Activated naive CD4-positive, alpha-beta T cell treated with anti-CD3 and anti-CD28 coated beads, Interleukin-2, amount 50 U/mL, for 24 hours (primary cell): ENCODE measurements at regions not wholly inside any gene's neighbourhood (a gene's known extent, or its start where the extent isn't known, plus 50 kb on each side); places are given as distances from the start of the nearest gene placed in this dataset.

Experiments used
- H3K27ac Mint-ChIP-seq: one replicate; pipeline ENCODE4 v1.8.0; 2021; ENCODE audit warnings: mild to moderate bottlenecking, mixed read lengths
- H3K27me3 Mint-ChIP-seq: one replicate; pipeline ENCODE4 v1.8.0; 2021; ENCODE audit warnings: mixed read lengths
- H3K36me3 Mint-ChIP-seq: one replicate; pipeline ENCODE4 v1.8.0; 2021; ENCODE audit warnings: mixed read lengths
- H3K4me1 Mint-ChIP-seq: one replicate; pipeline ENCODE4 v1.8.0; 2021; ENCODE audit warnings: mixed read lengths
- H3K4me3 Mint-ChIP-seq: one replicate; pipeline ENCODE4 v1.8.0; 2021; ENCODE audit warnings: mild to moderate bottlenecking, mixed read lengths
- H3K9me3 Mint-ChIP-seq: one replicate; pipeline ENCODE4 v1.8.0; 2021; ENCODE audit warnings: mixed read lengths

- Mint-ChIP-seq H3K4me3 (no peak overlapping the region), H3K36me3 (no peaks in the 10 kb centered on the region)
Measured at GRCh38 chr4:178781779-178782178, 1339.5 kb upstream of the AGA start.

GRCh38 chr4:178784491-178784890 lies 1342.3 kb upstream of the AGA start:
- H3K4me3 Mint-ChIP-seq: no peak overlapping the region
- no peaks in the 10 kb centered on the region for H3K36me3 Mint-ChIP-seq
- H3K27me3 Mint-ChIP-seq: no peaks in the 10 kb centered on the region
- H3K27ac Mint-ChIP-seq: no peak overlapping the region
- no peaks in the 10 kb centered on the region for H3K9me3 Mint-ChIP-seq
- no peaks in the 10 kb centered on the region for H3K4me1 Mint-ChIP-seq

More at GRCh38 chr4:178781779-178782178, 1339.5 kb upstream of the AGA start:
- H3K27me3 Mint-ChIP-seq: no peaks in the 10 kb centered on the region
- no peak overlapping the region for H3K27ac Mint-ChIP-seq
- H3K4me1 Mint-ChIP-seq: no peaks in the 10 kb centered on the region
- no peaks in the 10 kb centered on the region for H3K9me3 Mint-ChIP-seq

GRCh38 chr4:178789279-178789678 lies 1347.0 kb upstream of the AGA start:
- H3K9me3 Mint-ChIP-seq: peaks cover 5% of the 10 kb centered on the region
- H3K36me3 Mint-ChIP-seq: no peaks in the 10 kb centered on the region
- H3K4me1 Mint-ChIP-seq: no peaks in the 10 kb centered on the region
- H3K27ac Mint-ChIP-seq: no peak overlapping the region
- H3K4me3 Mint-ChIP-seq: no peak overlapping the region
- H3K27me3 Mint-ChIP-seq: no peaks in the 10 kb centered on the region

DNA sequence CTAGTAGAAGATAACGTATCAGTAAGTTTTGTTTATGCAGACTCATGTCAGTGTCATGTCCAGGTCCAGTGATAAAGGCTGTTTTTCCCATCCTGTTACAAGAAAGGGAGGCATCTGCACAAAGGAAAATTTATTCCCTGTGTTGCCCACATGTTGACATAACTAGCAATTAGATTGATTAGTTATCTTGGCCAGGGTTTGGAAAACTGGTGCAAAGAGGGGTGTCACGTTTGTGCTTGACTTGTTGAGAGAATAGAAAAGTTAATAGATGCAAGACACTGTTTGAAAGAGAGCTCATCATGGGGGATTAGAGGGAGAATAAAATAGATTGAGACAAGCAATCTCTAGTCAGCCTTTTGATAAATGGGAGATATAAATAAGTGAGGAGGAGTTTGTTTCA lies 1357.0 kb upstream of the AGA start:
- no peaks in the 10 kb centered on the region for H3K4me1 Mint-ChIP-seq
- H3K9me3 Mint-ChIP-seq: peaks cover 5% of the 10 kb centered on the region
- no peaks in the 10 kb centered on the region for H3K36me3 Mint-ChIP-seq
- H3K4me3 Mint-ChIP-seq: no peak overlapping the region
- H3K27me3 Mint-ChIP-seq: no peaks in the 10 kb centered on the region
- peak overlapping the region; percentile 15 for H3K27ac Mint-ChIP-seq

- no peaks in the 10 kb centered on the region for H3K27me3 Mint-ChIP-seq
- no peaks in the 10 kb centered on the region for H3K36me3 Mint-ChIP-seq
- H3K27ac Mint-ChIP-seq: no peak overlapping the region
- H3K4me3 Mint-ChIP-seq: no peak overlapping the region
- no peaks in the 10 kb centered on the region for H3K4me1 Mint-ChIP-seq
- H3K9me3 Mint-ChIP-seq: peaks cover 8% of the 10 kb centered on the region
Measured at GRCh38 chr4:178808106-178808505, 1365.9 kb upstream of the AGA start.

DNA sequence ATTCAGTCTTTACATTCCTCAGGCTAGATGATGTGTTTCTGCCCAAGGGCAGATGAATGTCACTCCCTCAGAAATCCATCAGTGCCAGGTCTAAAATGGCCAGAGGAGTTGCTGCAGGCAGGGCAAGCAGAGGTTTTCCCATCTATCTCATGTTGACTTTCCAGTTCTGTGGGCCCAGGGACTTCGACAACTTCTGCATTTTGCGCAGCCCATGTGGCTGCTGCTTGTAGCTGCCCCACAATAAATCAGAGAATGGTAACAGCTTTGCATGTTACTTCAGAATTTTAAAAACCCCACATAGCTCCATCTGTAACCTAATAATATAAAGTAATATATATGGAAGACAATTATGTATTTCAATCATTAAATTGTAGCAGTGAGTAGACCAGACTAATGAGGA lies 1367.7 kb upstream of the AGA start:
- H3K9me3 Mint-ChIP-seq: no peaks in the 10 kb centered on the region
- no peaks in the 10 kb centered on the region for H3K36me3 Mint-ChIP-seq
- no peaks in the 10 kb centered on the region for H3K27me3 Mint-ChIP-seq
- no peak overlapping the region for H3K4me3 Mint-ChIP-seq
- H3K27ac Mint-ChIP-seq: no peak overlapping the region
- H3K4me1 Mint-ChIP-seq: no peaks in the 10 kb centered on the region

- Mint-ChIP-seq H3K4me1 (no peaks in the 10 kb centered on the region), H3K36me3 (no peaks in the 10 kb centered on the region), H3K4me3 (no peak overlapping the region), H3K9me3 (no peaks in the 10 kb centered on the region), H3K27me3 (no peaks in the 10 kb centered on the region), H3K27ac (no peak overlapping the region)
Measured at GRCh38 chr4:178811356-178811755, 1369.1 kb upstream of the AGA start.

GRCh38 chr4:178812866-178813265 lies 1370.6 kb upstream of the AGA start:
- H3K4me3 Mint-ChIP-seq: no peak overlapping the region
- no peaks in the 10 kb centered on the region for H3K27me3 Mint-ChIP-seq
- no peak overlapping the region for H3K27ac Mint-ChIP-seq
- H3K4me1 Mint-ChIP-seq: no peaks in the 10 kb centered on the region
- H3K9me3 Mint-ChIP-seq: no peaks in the 10 kb centered on the region
- no peaks in the 10 kb centered on the region for H3K36me3 Mint-ChIP-seq

DNA sequence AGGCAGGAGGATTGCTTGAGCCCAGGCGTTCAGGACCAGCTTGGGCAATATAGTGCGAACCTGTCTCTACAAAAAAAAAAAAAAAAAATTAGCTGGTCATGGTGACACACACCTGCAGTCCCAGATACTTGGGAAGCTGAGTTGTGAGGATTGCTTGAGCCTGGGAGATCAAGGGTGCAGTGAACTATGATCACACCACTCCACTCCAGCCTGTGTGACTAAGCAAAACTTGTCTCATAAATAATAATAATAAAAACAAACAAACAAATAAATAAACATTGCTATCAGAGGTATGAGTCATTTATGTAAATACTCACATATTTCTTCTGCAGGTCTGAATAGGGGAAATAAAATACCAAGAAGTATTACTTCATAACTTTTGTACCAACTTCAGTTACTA lies 1372.7 kb upstream of the AGA start:
- H3K9me3 Mint-ChIP-seq: no peaks in the 10 kb centered on the region
- no peaks in the 10 kb centered on the region for H3K27me3 Mint-ChIP-seq
- H3K4me1 Mint-ChIP-seq: no peaks in the 10 kb centered on the region
- no peaks in the 10 kb centered on the region for H3K36me3 Mint-ChIP-seq
- no peak overlapping the region for H3K27ac Mint-ChIP-seq
- H3K4me3 Mint-ChIP-seq: no peak overlapping the region

DNA sequence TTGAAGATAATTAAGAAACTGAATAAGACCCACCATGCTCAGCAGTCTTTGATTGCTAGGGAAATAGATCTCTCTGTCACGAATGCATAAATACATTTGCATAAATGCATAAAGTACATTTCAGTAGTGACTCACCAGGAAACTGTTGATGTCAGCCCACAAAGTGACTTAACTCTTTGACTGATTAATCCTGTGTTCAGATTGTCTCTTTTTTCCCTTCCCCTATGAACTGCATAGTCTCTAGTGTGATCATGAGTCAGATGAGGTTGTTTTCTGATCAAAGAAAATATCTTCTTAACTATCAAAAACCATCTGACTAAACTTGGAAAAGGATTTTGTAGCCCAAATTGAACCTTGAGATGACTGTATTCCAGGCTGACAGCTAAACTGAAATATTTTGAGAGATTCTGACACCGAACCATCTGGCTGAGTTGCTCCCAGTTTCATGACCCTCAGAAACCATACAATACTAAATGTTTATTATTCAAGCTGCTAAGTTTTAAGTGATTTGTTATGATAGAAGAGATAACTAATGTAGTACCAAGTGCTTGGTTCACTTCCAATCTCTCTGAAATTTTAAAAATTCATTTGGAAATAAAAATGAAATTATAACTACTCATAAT lies 1381.5 kb upstream of the AGA start:
- Mint-ChIP-seq H3K4me3 (no peak overlapping the region), H3K27ac (no peak overlapping the region), H3K36me3 (no peaks in the 10 kb centered on the region), H3K4me1 (no peaks in the 10 kb centered on the region), H3K9me3 (peaks cover 13% of the 10 kb centered on the region), H3K27me3 (no peaks in the 10 kb centered on the region)

GRCh38 chr4:178836865-178837264 lies 1394.6 kb upstream of the AGA start:
- Mint-ChIP-seq H3K36me3 (no peaks in the 10 kb centered on the region), H3K27me3 (no peaks in the 10 kb centered on the region), H3K27ac (no peak overlapping the region), H3K9me3 (peaks cover 17% of the 10 kb centered on the region), H3K4me1 (no peaks in the 10 kb centered on the region), H3K4me3 (no peak overlapping the region)

GRCh38 chr4:178838776-178839175 lies 1396.5 kb upstream of the AGA start:
- no peaks in the 10 kb centered on the region for H3K4me1 Mint-ChIP-seq
- no peak overlapping the region for H3K4me3 Mint-ChIP-seq
- H3K27ac Mint-ChIP-seq: no peak overlapping the region
- H3K9me3 Mint-ChIP-seq: peaks cover 12% of the 10 kb centered on the region
- no peaks in the 10 kb centered on the region for H3K36me3 Mint-ChIP-seq
- H3K27me3 Mint-ChIP-seq: no peaks in the 10 kb centered on the region

GRCh38 chr4:178856139-178856800 lies 1414.0 kb upstream of the AGA start:
- no peaks in the 10 kb centered on the region for H3K36me3 Mint-ChIP-seq
- no peak overlapping the region for H3K27ac Mint-ChIP-seq
- no peak overlapping the region for H3K4me3 Mint-ChIP-seq
- no peaks in the 10 kb centered on the region for H3K4me1 Mint-ChIP-seq
- no peaks in the 10 kb centered on the region for H3K9me3 Mint-ChIP-seq
- no peaks in the 10 kb centered on the region for H3K27me3 Mint-ChIP-seq

GRCh38 chr4:178871476-178871875 lies 1429.2 kb upstream of the AGA start:
- no peaks in the 10 kb centered on the region for H3K9me3 Mint-ChIP-seq
- no peak overlapping the region for H3K27ac Mint-ChIP-seq
- no peaks in the 10 kb centered on the region for H3K4me1 Mint-ChIP-seq
- no peaks in the 10 kb centered on the region for H3K36me3 Mint-ChIP-seq
- H3K4me3 Mint-ChIP-seq: no peak overlapping the region
- H3K27me3 Mint-ChIP-seq: no peaks in the 10 kb centered on the region

DNA sequence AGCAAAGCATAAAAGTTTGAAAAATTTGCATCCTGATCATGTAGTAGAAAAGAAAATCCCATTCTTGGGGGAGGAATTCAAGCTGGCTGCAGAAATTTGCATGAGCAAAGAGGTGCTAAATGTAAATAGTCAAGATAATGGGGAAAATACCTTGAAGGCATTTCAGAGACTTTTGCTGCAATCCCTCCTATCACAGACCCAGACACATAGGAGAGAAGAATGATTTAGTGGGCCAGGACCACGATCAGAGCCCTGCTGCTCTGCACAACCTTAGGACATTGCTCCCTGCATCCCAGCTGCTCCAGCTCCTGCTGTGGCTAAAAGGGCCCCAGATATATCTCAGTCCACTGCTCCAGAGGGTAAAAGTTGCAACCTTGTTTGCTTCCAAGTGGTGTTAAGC lies 1439.7 kb upstream of the AGA start:
- Mint-ChIP-seq H3K27ac (no peak overlapping the region), H3K9me3 (peaks cover 8% of the 10 kb centered on the region), H3K4me3 (no peak overlapping the region), H3K36me3 (no peaks in the 10 kb centered on the region), H3K4me1 (no peaks in the 10 kb centered on the region), H3K27me3 (no peaks in the 10 kb centered on the region)

GRCh38 chr4:178894126-178894525 lies 1451.9 kb upstream of the AGA start:
- H3K4me1 Mint-ChIP-seq: no peaks in the 10 kb centered on the region
- H3K9me3 Mint-ChIP-seq: no peaks in the 10 kb centered on the region
- no peaks in the 10 kb centered on the region for H3K27me3 Mint-ChIP-seq
- no peak overlapping the region for H3K27ac Mint-ChIP-seq
- H3K36me3 Mint-ChIP-seq: no peaks in the 10 kb centered on the region
- H3K4me3 Mint-ChIP-seq: no peak overlapping the region

GRCh38 chr4:178899084-178899483 lies 1456.8 kb upstream of the AGA start:
- H3K27me3 Mint-ChIP-seq: no peaks in the 10 kb centered on the region
- no peak overlapping the region for H3K4me3 Mint-ChIP-seq
- no peak overlapping the region for H3K27ac Mint-ChIP-seq
- no peaks in the 10 kb centered on the region for H3K9me3 Mint-ChIP-seq
- H3K36me3 Mint-ChIP-seq: no peaks in the 10 kb centered on the region
- no peaks in the 10 kb centered on the region for H3K4me1 Mint-ChIP-seq
